VCaP (cell line): ENCODE measurements at regions not wholly inside any gene's neighbourhood (a gene's known extent, or its start where the extent isn't known, plus 50 kb on each side); places are given as distances from the start of the nearest gene placed in this dataset.

Experiments
- H3K27ac ChIP-seq: fragments of 450-650 bp; 2 replicates; pipeline ENCODE4 v1.5.1; 2017
- TF ChIP-seq, protein P1 (sequence below): fragments of 450-650 bp; conservative IDR thresholded peaks from 2 replicates; pipeline ENCODE4 v1.5.1; 2017; ENCODE audit warnings: mild to moderate bottlenecking, moderate library complexity

GRCh38 chr4:116449764-116450163, 635.6 kb downstream of the TRAM1L1 start:
- TF ChIP-seq, protein P1, sequence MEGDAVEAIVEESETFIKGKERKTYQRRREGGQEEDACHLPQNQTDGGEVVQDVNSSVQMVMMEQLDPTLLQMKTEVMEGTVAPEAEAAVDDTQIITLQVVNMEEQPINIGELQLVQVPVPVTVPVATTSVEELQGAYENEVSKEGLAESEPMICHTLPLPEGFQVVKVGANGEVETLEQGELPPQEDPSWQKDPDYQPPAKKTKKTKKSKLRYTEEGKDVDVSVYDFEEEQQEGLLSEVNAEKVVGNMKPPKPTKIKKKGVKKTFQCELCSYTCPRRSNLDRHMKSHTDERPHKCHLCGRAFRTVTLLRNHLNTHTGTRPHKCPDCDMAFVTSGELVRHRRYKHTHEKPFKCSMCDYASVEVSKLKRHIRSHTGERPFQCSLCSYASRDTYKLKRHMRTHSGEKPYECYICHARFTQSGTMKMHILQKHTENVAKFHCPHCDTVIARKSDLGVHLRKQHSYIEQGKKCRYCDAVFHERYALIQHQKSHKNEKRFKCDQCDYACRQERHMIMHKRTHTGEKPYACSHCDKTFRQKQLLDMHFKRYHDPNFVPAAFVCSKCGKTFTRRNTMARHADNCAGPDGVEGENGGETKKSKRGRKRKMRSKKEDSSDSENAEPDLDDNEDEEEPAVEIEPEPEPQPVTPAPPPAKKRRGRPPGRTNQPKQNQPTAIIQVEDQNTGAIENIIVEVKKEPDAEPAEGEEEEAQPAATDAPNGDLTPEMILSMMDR = no peak
- H3K27ac ChIP-seq = no peak overlapping the region

GRCh38 chr4:116444117-116444516, 641.3 kb downstream of the TRAM1L1 start:
- no peak overlapping the region for H3K27ac ChIP-seq

GRCh38 chr4:116438981-116439729, 646.2 kb downstream of the TRAM1L1 start:
- no peak overlapping the region for H3K27ac ChIP-seq
- TF ChIP-seq, protein P1 = no peak

More at GRCh38 chr4:116444117-116444516, 641.3 kb downstream of the TRAM1L1 start:
- TF ChIP-seq, protein P1 = no peak

DNA sequence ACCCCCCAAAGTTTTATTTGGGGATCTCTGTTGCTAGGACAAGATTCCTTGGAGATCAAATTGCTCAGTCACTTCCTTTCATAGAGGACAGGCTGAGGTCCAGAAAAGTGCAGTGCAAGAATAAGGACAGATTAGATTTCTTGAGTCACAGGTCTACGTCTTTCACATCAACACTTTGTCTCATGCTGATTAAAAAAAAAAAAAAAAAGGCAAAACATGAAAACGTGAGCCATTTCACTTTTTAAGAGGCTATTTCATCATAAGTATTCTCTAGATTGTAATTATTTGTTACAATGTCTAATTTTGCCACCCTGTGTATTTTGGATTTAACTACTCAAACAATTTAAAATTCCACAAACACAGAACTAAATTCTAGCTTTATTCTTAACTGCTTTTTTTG, 647.0 kb downstream of the TRAM1L1 start:
- H3K27ac ChIP-seq = no peak overlapping the region
- TF ChIP-seq, protein P1 = no peak

DNA sequence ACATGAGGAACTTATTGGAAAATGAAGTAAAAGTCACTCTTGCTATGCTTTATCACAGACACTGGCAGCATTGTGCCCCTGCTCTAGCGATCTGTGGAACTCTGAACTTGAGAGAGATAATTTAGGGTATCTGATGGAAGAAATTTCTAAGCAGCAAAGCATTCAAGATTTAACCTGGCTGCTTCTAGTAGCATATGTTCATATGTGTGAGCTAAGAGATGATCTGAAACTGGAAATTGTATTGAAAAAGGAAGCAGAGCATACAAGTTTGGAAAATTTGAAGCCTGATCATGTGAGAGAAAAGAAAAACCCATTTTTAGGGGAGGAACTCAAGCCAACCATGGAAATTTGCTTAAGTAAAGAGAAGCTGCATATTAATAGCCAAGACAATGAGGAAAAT, 657.7 kb downstream of the TRAM1L1 start:
- H3K27ac ChIP-seq = no peak overlapping the region
- TF ChIP-seq, protein P1 = no peak

DNA sequence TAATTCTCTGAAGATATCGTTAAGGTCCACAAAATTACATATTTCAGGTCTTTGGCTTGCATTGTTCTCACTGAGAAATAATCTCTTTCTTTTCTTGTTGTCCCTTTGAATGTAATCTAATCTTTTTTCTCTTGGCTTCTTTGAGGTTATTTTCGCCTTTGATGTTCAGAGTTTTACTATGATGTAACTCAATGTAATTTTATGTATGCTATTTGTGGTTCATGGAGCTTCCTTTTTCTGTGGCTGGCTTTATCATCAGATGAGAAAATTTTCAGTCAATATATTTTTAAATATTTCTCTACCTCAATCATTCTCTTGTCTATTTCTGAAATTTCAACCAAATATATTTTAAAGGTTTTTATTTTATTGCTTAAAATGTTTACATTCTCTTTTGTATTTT, 672.2 kb downstream of the TRAM1L1 start:
- TF ChIP-seq, protein P1 = no peak
- no peak overlapping the region for H3K27ac ChIP-seq

- TF ChIP-seq, protein P1 = no peak
- no peak overlapping the region for H3K27ac ChIP-seq
Observed at GRCh38 chr4:116401293-116401692, 684.1 kb downstream of the TRAM1L1 start.
